ENCODE measurements at regions not wholly inside any gene's neighbourhood (a gene's known extent, or its start where the extent isn't known, plus 50 kb on each side); places are given as distances from the start of the nearest gene placed in this dataset.

- Histone ChIP-seq H3K27me3 (ENCODE audit: low read depth, low read length) (no peaks in the 10 kb centered on the region), H2AFZ (ENCODE audit: low read depth, low read length) (no peak overlapping the region), H4K20me1 (ENCODE audit: insufficient read depth, low read length) (no peaks in the 10 kb centered on the region), H3K4me3 (ENCODE audit: low read length) (no peak overlapping the region), H3K4me1 (ENCODE audit: low read length) (peaks cover 7% of the 10 kb centered on the region), H3K9me3 (ENCODE audit: insufficient read depth, low read length) (no peaks in the 10 kb centered on the region), H3K79me2 (ENCODE audit: low read length) (no peaks in the 10 kb centered on the region), H3K27ac (ENCODE audit: low read length) (no peak overlapping the region), H3K9ac (ENCODE audit: low read length) (no peak overlapping the region), H3K36me3 (replicated peaks; ENCODE audit: low read depth, low read length) (no peaks in the 10 kb centered on the region), H3K4me2 (ENCODE audit: low read length) (no peak overlapping the region)
- no peak for TF ChIP-seq CTCF (IDR thresholded peaks at IDR 0.05; ENCODE audit: low read depth, low read length)
- TF ChIP-seq EZH2phosphoT487 (IDR thresholded peaks at IDR 0.05; ENCODE audit: low read depth) = no peak
Observed at GRCh38 chr15:79513940-79514339, 81.8 kb downstream of the MINAR1 start.

DNA sequence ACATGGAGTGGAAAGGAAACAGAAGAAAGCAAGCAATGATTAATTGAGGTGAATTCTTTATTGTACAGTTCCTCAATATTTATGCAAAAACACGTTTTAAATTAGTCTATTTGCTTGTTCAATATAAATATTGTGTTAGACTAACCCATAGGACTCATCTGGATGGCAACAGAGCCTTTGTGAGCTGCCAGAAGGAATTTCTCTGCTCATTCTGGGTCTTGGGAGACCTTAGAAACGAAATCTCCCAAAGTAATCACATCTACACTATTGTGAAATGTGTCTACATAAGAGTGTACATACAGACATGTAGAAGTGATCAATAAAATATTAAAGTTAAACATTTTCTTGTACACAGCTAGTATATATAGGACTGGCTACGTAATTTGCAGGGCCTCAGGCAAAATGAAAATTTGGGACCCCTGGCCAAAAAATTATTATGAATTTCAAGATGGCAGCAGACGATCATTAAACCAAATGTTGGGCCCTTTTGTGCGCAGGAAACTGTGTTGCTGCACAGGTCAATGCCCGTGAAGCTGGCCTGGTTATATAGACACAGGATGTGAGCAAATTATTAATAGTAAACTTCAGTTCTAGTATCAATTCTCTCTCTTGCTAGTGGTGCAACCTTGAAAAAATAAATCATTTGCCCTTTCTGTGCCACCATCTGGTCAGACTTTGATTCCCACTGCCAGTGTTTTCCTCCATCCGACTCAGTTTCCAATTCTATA is 83.3 kb downstream of the MINAR1 start:
- no peak for TF ChIP-seq EZH2phosphoT487 (IDR thresholded peaks at IDR 0.05; ENCODE audit: low read depth)
- TF ChIP-seq CTCF (IDR thresholded peaks at IDR 0.05; ENCODE audit: low read depth, low read length) = no peak
- Histone ChIP-seq H3K9ac (ENCODE audit: low read length) (no peak overlapping the region), H3K4me2 (ENCODE audit: low read length) (no peak overlapping the region), H3K4me1 (ENCODE audit: low read length) (peaks cover 7% of the 10 kb centered on the region), H4K20me1 (ENCODE audit: insufficient read depth, low read length) (no peaks in the 10 kb centered on the region), H3K27ac (ENCODE audit: low read length) (no peak overlapping the region), H3K9me3 (ENCODE audit: insufficient read depth, low read length) (no peaks in the 10 kb centered on the region), H3K27me3 (ENCODE audit: low read depth, low read length) (no peaks in the 10 kb centered on the region), H3K4me3 (ENCODE audit: low read length) (no peak overlapping the region), H3K79me2 (ENCODE audit: low read length) (no peaks in the 10 kb centered on the region), H3K36me3 (replicated peaks; ENCODE audit: low read depth, low read length) (no peaks in the 10 kb centered on the region), H2AFZ (ENCODE audit: low read depth, low read length) (no peak overlapping the region)

GRCh38 chr15:79516155-79516554 is 84.0 kb downstream of the MINAR1 start:
- H3K36me3 ChIP-seq (replicated peaks; ENCODE audit: low read depth, low read length) = no peaks in the 10 kb centered on the region
- peaks cover 7% of the 10 kb centered on the region for H3K4me1 ChIP-seq (ENCODE audit: low read length)
- H3K9ac ChIP-seq (ENCODE audit: low read length) = no peak overlapping the region
- no peaks in the 10 kb centered on the region for H3K27me3 ChIP-seq (ENCODE audit: low read depth, low read length)
- no peak overlapping the region for H3K4me2 ChIP-seq (ENCODE audit: low read length)
- no peak overlapping the region for H3K27ac ChIP-seq (ENCODE audit: low read length)
- no peaks in the 10 kb centered on the region for H4K20me1 ChIP-seq (ENCODE audit: insufficient read depth, low read length)
- H3K79me2 ChIP-seq (ENCODE audit: low read length) = no peaks in the 10 kb centered on the region
- no peak overlapping the region for H2AFZ ChIP-seq (ENCODE audit: low read depth, low read length)
- TF ChIP-seq EZH2phosphoT487 (IDR thresholded peaks at IDR 0.05; ENCODE audit: low read depth) (no peak), CTCF (IDR thresholded peaks at IDR 0.05; ENCODE audit: low read depth, low read length) (no peak)
- H3K4me3 ChIP-seq (ENCODE audit: low read length) = no peak overlapping the region
- no peaks in the 10 kb centered on the region for H3K9me3 ChIP-seq (ENCODE audit: insufficient read depth, low read length)

GRCh38 chr15:79516646-79517045 is 84.5 kb downstream of the MINAR1 start:
- Histone ChIP-seq H3K9me3 (ENCODE audit: insufficient read depth, low read length) (no peaks in the 10 kb centered on the region), H3K79me2 (ENCODE audit: low read length) (no peaks in the 10 kb centered on the region), H3K9ac (ENCODE audit: low read length) (no peak overlapping the region), H3K36me3 (replicated peaks; ENCODE audit: low read depth, low read length) (no peaks in the 10 kb centered on the region), H3K27me3 (ENCODE audit: low read depth, low read length) (no peaks in the 10 kb centered on the region), H3K4me1 (ENCODE audit: low read length) (peaks cover 7% of the 10 kb centered on the region), H4K20me1 (ENCODE audit: insufficient read depth, low read length) (no peaks in the 10 kb centered on the region), H2AFZ (ENCODE audit: low read depth, low read length) (no peak overlapping the region), H3K4me3 (ENCODE audit: low read length) (no peak overlapping the region), H3K4me2 (ENCODE audit: low read length) (no peak overlapping the region), H3K27ac (ENCODE audit: low read length) (no peak overlapping the region)
- no peak for TF ChIP-seq CTCF (IDR thresholded peaks at IDR 0.05; ENCODE audit: low read depth, low read length)
- no peak for TF ChIP-seq EZH2phosphoT487 (IDR thresholded peaks at IDR 0.05; ENCODE audit: low read depth)
